Transverse colon (tissue), 4 donors: ENCODE measurements at regions not wholly inside any gene's neighbourhood (a gene's known extent, or its start where the extent isn't known, plus 50 kb on each side); places are given as distances from the start of the nearest gene placed in this dataset.

Experiments used
- DNase-seq: peaks from one replicate; pipeline ENCODE4 v3.0.0-alpha.2; 2019
- H3K27ac ChIP-seq, 4 donors: fragments of 200-600 bp; sonication (generic); 2 replicates each; pipeline ENCODE4 v1.5.1; 2016 to 2018; ENCODE audit warnings: inconsistent platforms in 4 of 4
- H3K27me3 ChIP-seq: fragments of 200-600 bp; sonication (generic); 2 replicates; pipeline ENCODE4 v1.5.1; 2017; ENCODE audit warnings: inconsistent platforms
- H3K36me3 ChIP-seq, 4 donors: fragments of 200-600 bp; sonication (generic); 2 replicates each; pipeline ENCODE4 v1.5.1; 2017 to 2019; ENCODE audit warnings: inconsistent platforms in 4 of 4
- H3K4me1 ChIP-seq, 4 donors: fragments of 200-600 bp; sonication (generic); 2 replicates each; pipeline ENCODE4 v1.5.1; 2017 to 2020; ENCODE audit warnings: inconsistent platforms in 4 of 4
- H3K4me3 ChIP-seq, 4 donors: fragments of 200-600 bp; sonication (generic); 1 replicate in 1 of 4; 2 replicates in 3 of 4; pipeline versions ENCODE4 v1.5.1 to v1.6.1; 2017 to 2019; ENCODE audit warnings: inconsistent platforms in 4 of 4
- H3K9me3 ChIP-seq, 2 donors: fragments of 200-600 bp; sonication (generic); 2 replicates each; pipeline ENCODE4 v1.5.1; 2017 to 2019; ENCODE audit warnings: inconsistent platforms in 2 of 2
- EP300 ChIP-seq: sonication (generic); formaldehyde crosslinking; IDR thresholded peaks from one replicate; pipeline ENCODE4 v1.6.1; 2017; ENCODE audit warnings: antibody characterized with exemption, low read depth
- POLR2A ChIP-seq: fragments of 450-650 bp; IDR thresholded peaks from one replicate; pipeline ENCODE4 v1.6.1; 2016; ENCODE audit warnings: antibody characterized with exemption, mild to moderate bottlenecking, moderate library complexity
- POLR2AphosphoS5 ChIP-seq, 3 donors: sonication (generic); formaldehyde crosslinking; IDR thresholded peaks; one replicate each; pipeline ENCODE4 v1.6.1; 2016; ENCODE audit warnings: antibody characterized with exemption in 3 of 3
- WGBS, 2 donors: methylation state at CpG; one replicate each; pipeline ENCODE4 v1.1.5; 2018; ENCODE audit warnings: low coverage in 1 of 2; 5-methylcytosine and 5-hydroxymethylcytosine counted together
- in situ Hi-C, 4 donors: fragments of 200-750 bp; cut with MboI; loops; one replicate each; pipeline versions ENCODE4 v1.15.0 to v1.15.1; 2017; ENCODE audit warnings: low sequenced_read_pairs in 3 of 4, low pct_ligation_motif_present in 1 of 4, low pct_unique_long_range_greater_than_20kb in 1 of 4
- intact Hi-C: fragments of 100-400 bp; cut with DNase I; formaldehyde crosslinking; loops from one replicate; pipeline ENCODE4 v1.15.1; 2023; ENCODE audit warnings: low total_unique reads
- TF ChIP-seq, protein P1 (sequence below), 5 experiments: fragments of 200-600 bp in 3 of 5; fragments of 450-650 bp in 2 of 5; sonication (generic) in 3 of 5; IDR thresholded peaks; 1 replicate in 2 of 5; 2 replicates in 3 of 5; pipeline ENCODE4 v1.5.1; 2016 to 2017; ENCODE audit warnings: antibody characterized with exemption in 5 of 5, inconsistent platforms in 3 of 5, mild to moderate bottlenecking in 2 of 5, moderate library complexity in 1 of 5

DNA sequence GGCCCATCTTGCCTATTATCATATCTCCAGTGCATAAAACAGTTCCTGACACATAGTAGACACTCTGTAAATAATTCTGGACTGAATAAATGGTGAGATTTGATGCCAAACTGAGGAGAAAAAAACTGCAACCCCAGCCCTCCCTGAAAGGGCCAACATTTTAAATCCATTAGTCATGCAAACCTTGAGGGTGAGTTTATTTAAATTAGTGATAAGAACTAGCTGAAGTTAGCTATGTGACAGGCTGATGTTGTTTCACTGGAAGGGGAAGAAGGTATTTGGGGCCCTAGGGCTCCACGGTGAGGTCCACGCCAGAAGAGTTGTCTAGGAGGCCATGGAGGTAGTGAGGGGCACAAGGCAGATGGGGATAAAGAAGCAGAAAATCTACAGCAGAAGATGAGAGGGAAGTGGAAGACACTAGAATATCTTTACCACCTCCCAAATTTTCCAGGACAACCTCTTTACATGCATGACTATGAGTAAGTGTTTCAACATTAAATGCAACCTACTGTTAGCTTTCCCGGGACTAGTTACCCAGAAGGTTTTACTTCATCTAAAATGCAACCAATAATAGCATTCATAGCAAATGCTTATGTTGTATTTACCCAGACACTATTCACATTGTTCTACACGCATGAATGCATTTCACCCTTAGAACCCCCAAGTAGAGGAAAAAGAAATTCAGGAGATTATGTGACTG, 183.2 kb upstream of the LYZL1 start:
- TF ChIP-seq POLR2AphosphoS5 (IDR thresholded peaks at IDR 0.05) (no peak), POLR2A (no peak)
- TF ChIP-seq, protein P1, sequence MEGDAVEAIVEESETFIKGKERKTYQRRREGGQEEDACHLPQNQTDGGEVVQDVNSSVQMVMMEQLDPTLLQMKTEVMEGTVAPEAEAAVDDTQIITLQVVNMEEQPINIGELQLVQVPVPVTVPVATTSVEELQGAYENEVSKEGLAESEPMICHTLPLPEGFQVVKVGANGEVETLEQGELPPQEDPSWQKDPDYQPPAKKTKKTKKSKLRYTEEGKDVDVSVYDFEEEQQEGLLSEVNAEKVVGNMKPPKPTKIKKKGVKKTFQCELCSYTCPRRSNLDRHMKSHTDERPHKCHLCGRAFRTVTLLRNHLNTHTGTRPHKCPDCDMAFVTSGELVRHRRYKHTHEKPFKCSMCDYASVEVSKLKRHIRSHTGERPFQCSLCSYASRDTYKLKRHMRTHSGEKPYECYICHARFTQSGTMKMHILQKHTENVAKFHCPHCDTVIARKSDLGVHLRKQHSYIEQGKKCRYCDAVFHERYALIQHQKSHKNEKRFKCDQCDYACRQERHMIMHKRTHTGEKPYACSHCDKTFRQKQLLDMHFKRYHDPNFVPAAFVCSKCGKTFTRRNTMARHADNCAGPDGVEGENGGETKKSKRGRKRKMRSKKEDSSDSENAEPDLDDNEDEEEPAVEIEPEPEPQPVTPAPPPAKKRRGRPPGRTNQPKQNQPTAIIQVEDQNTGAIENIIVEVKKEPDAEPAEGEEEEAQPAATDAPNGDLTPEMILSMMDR (IDR thresholded peaks at IDR 0.05), result no peak
- WGBS, 2 donors, result 82 to 95% methylated on average over 4 of the region's 4 CpGs
- in situ Hi-C loops, result no loop called here
- Histone ChIP-seq H3K27ac (peak overlapping the region in 1 of 4 donors; percentile 4), H3K4me1 (peaks cover 0 to 13% (median 3%) of the 10 kb centered on the region in 4 donors), H3K4me3 (no peak overlapping the region), H3K27me3 (no peaks in the 10 kb centered on the region), H3K36me3 (no peaks in the 10 kb centered on the region), H3K9me3 (no peaks in the 10 kb centered on the region)
- intact Hi-C loops, result no loop called here
- DNase-seq, result no peak

DNA sequence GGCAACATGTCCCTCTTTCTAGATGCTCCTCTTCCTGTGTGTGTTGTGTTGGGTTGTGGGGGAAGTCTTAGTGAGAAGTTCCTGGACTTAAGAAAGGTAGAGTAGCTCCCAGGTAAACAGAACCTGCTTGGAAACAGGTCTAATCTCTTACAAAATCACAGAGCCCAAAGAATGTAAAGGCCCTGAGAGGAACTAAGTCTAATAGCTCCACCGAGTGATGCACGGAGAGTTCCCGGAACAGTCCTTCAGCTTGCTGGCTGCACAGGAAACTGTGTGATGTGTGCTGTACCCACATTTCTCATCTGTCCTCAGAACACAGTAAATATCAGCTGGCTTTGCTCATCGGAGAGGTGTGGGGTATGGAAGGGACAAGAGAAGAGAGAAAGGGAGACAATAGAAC, 182.6 kb upstream of the LYZL1 start:
- TF ChIP-seq POLR2AphosphoS5 (IDR thresholded peaks at IDR 0.05) (no peak), POLR2A (no peak), EP300 (no peak)
- TF ChIP-seq, protein P1 (IDR thresholded peaks at IDR 0.05), result no peak
- 60 to 66% methylated on average over 1 to 4 of the region's 4 CpGs for WGBS, 2 donors
- H3K36me3 ChIP-seq, result no peaks in the 10 kb centered on the region
- no peak overlapping the region for H3K27ac ChIP-seq
- DNase-seq, result no peak
- intact Hi-C loops, result no loop called here
- in situ Hi-C loops, result no loop called here
- peaks cover 0 to 13% (median 3%) of the 10 kb centered on the region in 4 donors for H3K4me1 ChIP-seq
- no peaks in the 10 kb centered on the region for H3K9me3 ChIP-seq
- no peaks in the 10 kb centered on the region for H3K27me3 ChIP-seq
- no peak overlapping the region for H3K4me3 ChIP-seq

DNA sequence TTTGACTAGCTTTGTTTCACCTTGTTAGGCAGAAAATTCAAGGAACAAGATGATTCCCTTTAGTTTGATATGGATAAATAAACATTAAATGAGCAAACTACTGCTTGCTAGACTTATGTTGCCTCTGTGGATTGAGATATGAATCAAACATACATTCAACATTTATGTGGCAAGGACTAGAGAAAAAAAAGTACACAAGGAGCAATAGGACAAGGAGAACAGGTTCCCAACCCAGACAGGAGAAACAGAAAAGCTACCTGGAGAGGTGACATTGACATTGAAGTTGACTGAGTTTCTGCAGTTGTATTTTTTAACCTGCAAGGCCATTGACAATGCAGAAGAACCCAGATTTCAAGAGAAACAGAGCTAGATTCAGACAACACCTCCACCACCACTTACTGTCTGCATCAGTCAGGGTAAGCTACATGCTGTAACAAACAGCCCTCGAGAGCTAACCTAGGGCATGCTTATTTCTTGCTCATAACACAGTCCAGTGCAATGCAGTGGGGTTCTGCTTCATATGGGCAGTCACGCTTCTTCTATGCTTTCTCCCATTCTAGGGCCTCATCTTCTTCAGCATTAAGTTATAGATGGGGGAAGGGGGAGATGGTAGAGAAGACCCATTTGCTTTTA, 180.9 kb upstream of the LYZL1 start:
- H3K27ac ChIP-seq, result no peak overlapping the region
- H3K4me1 ChIP-seq, result peaks cover 0 to 13% (median 3%) of the 10 kb centered on the region in 4 donors
- no peaks in the 10 kb centered on the region for H3K9me3 ChIP-seq
- H3K27me3 ChIP-seq, result no peaks in the 10 kb centered on the region
- 86 to 93% methylated on average over 2 of the region's 2 CpGs for WGBS, 2 donors
- TF ChIP-seq, protein P1 (IDR thresholded peaks at IDR 0.05), result no peak
- intact Hi-C loops, result no loop called here
- no peak for DNase-seq
- no peaks in the 10 kb centered on the region for H3K36me3 ChIP-seq
- in situ Hi-C loops, result no loop called here
- no peak overlapping the region for H3K4me3 ChIP-seq

DNA sequence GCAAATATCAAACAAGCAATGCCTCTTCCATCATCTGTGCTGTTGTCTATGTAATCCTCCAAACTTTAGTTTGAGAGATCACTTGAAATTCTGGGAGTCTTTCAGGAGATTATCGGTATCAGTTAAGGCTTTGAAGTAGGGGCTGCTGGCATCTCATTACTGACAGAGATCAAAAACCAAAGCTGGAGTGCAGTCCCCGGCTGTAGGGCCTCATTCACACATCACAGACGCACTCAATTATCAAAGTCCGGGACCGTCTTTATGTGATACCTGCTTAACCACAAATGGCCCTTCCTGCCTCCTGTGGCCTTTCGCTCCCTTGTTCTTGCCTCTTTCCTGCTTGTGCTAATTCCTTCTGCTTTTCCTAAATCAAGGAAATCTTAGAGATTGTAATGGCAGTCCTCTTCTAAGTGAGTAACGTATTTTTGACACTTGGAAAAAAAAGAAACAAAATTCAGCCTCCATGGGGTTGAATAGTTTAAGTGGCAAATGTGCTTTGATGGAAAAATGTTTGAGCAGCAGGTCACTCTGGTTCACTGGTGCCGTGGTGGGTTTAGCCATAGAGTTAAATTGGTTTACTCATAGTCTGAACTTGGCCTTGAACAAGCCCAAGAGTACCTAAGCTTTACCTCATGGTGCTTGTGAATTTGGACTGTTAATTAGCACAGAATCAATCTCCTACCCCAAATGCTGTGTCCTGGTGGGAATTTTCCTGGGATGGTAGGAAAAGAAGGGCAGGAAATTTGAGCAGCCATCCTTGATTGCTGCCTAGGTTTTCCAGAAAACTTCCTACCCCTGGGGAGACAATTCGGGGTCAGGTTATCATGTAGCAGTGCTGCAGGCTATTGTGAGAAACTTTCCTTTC, 178.9 kb upstream of the LYZL1 start:
- no peak overlapping the region for H3K27ac ChIP-seq
- H3K9me3 ChIP-seq, result no peaks in the 10 kb centered on the region
- no peaks in the 10 kb centered on the region for H3K36me3 ChIP-seq
- no peak overlapping the region for H3K4me3 ChIP-seq
- DNase-seq, result no peak
- intact Hi-C loops, result no loop called here
- no peaks in the 10 kb centered on the region for H3K27me3 ChIP-seq
- 68 to 79% methylated on average over 4 to 9 of the region's 9 CpGs for WGBS, 2 donors
- in situ Hi-C loops, result no loop called here
- H3K4me1 ChIP-seq, result peaks cover 0 to 6% (median 0%) of the 10 kb centered on the region in 4 donors
- TF ChIP-seq POLR2AphosphoS5 (IDR thresholded peaks at IDR 0.05) (no peak), EP300 (no peak), POLR2A (no peak)
- TF ChIP-seq, protein P1 (IDR thresholded peaks at IDR 0.05), result no peak
